SHP77 (cell line): ENCODE measurements at regions not wholly inside any gene's neighbourhood (a gene's known extent, or its start where the extent isn't known, plus 50 kb on each side); places are given as distances from the start of the nearest gene placed in this dataset.

Experiments used
- DNase-seq, 2 experiments: peaks; one replicate each; lab custom pipeline; 2025; lab: John Stamatoyannopoulos, UW

- DNase-seq, result no peak
Observed at GRCh38 chr11:91860661-91861060, 364.0 kb upstream of the FAT3 start.

DNA sequence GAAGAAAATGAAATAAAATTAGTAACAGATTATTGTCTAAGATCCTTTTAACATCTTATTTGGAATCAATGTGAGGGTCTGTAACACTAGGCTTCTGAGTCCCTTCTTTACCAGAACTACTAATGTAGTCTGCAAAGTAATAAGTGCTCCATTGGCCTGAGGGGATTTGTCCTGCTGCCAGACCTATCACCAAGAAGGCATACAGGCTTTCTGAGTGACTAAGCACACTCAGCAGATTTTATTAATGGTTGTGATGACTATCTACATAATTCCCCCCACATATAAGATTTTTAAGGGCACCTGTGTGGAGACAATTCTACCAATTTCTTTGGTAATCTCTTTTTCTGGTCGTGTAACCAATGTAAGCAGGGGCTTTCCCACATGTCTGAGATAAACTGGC lies 365.0 kb upstream of the FAT3 start:
- no peak for DNase-seq

- DNase-seq, result no peak
Observed at GRCh38 chr11:91857179-91857578, 367.4 kb upstream of the FAT3 start.

GRCh38 chr11:91854780-91855179 lies 369.8 kb upstream of the FAT3 start:
- no peak for DNase-seq

DNA sequence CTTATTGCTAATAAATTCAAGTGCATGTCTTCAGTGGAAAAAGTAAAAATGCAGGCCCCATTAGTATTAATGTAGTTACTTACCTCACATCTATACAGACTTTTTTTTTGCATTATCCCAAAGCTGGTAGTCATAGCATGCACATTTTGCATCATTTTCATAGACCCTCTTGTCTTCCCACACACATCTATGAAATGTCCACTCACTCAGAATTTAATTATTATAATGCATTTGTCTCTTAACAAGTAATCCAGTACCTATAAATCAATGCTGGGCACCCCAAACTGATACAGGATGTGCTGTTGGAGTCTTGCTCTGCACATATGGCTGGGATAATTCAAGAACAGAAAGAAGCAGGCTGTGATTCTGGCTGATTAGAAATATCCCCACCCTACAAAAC lies 370.4 kb upstream of the FAT3 start:
- no peak for DNase-seq

DNA sequence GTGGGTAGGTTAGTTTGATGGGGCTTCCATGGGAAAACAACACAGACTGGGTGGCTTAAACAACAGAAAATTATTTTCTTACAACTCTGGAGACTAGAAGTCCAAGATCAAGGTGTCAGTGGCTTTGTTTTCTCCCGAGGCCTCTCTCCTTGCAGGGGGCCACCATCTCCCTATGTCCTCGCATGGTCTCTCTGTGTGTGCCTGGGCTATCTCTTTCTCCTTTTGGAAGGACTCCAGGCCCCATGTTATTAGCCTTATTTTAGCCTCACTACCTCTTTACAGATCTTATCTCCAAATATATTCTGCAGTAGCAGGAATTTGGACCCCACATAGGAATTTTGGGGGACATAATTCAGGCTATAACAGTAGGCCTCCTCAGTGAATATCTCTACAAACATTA lies 372.7 kb upstream of the FAT3 start:
- no peak for DNase-seq

- DNase-seq, result no peak
Observed at GRCh38 chr11:91850533-91851275, 373.9 kb upstream of the FAT3 start.

GRCh38 chr11:91850021-91850420 lies 374.6 kb upstream of the FAT3 start:
- DNase-seq, result no peak

DNA sequence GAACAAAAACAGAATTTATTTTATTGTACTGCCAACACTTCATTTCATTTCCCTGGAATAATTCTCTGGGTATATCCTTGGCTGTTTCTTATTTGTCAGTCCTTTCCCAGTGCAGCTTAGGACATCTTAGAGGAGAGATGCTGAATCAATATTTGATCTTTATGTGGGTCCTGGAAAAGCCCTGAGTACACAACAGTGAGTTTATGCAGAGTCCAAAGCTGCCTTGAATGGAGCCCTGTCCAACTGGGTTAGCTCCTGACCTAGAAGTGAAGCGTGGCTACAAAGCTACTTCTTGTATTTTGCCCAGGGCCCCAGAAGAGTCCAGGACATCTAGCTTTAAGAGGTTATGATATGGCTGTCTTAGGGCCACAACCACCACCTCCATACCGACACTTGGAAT lies 378.0 kb upstream of the FAT3 start:
- DNase-seq, result no peak

DNA sequence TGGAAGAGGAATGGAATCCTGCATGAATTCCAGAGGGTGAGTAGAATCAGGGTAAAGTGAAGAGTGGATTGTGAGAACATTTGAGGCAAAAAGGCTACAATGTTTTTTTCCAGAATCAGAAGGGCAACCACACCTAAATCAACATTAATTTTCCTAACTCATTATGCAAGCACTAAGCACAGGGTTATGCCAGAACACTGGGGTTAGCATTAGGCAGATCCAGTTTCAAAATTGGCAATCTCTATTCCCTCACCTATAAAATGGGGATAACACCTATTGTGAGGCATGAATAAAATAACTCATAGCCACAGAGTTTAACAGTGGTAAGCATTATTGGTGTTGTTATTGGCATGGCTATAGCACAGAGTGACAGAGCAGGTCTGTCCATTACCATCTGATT lies 378.6 kb upstream of the FAT3 start:
- DNase-seq, result no peak

- DNase-seq, result no peak
Observed at GRCh38 chr11:91840640-91841240, 383.9 kb upstream of the FAT3 start.

DNA sequence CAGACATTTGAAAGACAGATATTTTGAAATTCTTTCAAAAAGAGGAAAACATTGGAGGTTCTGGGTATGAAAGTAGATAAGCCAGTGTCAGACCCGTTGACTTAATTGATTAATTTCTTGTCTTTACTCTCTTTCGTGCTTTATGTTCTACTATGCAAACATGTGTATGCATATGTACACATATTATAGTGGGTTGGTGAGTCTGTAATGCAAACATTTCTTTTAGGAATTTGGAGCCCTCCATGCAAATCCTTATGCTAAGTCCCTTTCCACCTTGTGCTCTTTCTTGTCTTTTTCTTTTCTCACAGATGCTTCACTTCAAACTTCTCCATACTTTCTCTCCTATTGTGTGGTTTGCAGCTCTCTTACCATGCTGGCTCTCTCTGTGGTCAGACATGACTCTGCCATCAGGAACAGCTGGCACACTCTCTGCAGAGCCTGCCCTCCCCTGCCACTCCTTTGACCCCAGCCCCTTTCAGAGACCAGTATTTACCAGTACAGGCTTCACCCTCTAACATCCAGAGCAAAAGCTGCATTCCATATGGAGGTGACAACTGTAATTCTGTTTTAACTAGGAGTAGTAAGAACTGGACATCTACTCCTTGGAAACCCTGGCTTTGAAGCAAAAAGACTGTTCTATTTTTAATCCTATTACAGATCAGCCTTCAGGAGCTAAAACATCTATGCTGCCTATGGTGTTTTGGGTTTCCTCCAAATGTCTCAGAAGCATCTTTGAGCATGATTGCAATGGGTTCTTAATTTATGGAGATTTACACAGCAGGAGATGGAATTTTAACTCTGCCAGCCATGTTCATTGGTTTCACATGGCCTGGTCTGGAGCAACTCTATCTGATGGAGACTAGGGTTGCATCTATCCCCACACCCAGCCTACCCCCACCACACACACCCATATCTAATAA lies 386.9 kb upstream of the FAT3 start:
- DNase-seq, result no peak

- DNase-seq, result no peak
Observed at GRCh38 chr11:91835051-91835560, 389.5 kb upstream of the FAT3 start.

DNA sequence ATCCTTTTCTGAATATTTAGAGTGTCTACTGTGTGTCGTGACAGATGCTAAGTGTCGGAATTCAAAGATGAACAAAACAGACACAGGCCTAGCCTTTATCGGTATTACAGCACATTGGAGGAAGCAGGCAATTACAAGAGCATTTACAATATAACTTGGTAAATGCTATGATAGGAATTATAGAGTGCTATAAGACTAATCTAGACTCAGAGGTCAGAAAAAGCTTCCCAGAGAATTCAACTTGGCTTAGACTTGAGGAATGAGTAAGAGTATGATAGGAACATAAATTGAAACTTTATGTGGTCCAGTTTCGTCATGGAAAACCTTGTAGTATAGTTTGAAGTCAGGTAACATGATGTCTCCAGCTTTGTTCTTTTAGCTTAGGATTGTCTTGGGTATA lies 395.7 kb upstream of the FAT3 start:
- no peak for DNase-seq

GRCh38 chr11:91825777-91826176 lies 398.8 kb upstream of the FAT3 start:
- no peak for DNase-seq

- DNase-seq, result no peak
Observed at GRCh38 chr11:91823252-91823830, 401.3 kb upstream of the FAT3 start.

DNA sequence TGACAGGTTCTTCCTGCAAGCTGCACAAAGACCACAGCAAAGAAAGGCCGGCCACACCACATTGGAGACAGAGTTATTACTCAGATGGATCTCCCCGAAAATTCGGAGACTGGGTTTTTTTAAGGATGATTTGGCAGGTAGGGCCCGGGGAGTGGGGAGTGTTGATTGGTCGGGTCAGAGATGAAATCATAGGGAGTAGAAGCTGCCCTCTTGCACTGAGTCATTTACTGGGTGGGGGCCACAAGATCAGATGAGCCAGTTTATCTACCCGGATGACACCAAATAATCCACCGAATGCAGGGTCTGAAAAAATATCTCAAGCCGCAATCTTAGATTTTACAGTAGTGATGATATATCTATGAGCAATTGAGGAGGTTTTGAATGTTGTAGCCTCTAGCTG lies 401.8 kb upstream of the FAT3 start:
- no peak for DNase-seq

GRCh38 chr11:91820709-91821108 lies 403.9 kb upstream of the FAT3 start:
- DNase-seq, result no peak

DNA sequence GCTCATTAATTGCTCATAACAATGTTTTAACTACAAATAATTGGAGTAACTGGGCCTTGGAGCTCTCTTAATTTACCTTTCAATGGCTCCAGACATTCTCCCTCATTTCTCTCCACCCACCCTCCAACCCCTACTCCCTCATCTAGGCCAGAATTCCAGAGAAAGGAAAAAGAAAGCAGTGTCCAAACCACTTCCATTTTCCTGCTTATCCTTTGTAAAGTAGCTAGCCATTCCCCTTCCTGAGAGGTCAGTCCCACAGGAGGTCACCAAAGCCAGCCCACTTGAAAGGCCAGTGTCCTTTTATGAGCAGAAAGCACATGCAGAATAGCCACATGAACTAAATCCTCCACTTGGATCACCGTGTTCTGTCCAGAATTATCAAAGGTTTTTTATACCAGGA lies 404.8 kb upstream of the FAT3 start:
- no peak for DNase-seq

DNA sequence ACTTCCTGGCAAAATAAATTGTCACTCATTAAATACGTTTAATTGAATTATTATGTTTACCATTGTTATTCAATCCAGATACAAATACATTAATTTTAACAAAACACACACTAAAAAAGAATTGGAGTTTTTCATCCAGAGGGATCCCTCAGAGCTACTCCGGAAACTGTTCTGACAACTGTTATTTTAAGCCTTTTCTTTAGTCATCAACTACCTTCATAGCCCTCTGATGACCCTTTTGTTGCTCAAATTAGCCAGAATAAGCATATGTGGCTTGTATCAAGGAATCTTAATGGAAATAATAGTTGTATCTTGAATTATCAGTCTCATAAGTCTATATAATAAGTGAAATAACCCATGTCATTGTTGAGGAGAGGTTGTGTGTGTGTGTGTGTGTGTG lies 405.4 kb upstream of the FAT3 start:
- DNase-seq, result no peak

DNA sequence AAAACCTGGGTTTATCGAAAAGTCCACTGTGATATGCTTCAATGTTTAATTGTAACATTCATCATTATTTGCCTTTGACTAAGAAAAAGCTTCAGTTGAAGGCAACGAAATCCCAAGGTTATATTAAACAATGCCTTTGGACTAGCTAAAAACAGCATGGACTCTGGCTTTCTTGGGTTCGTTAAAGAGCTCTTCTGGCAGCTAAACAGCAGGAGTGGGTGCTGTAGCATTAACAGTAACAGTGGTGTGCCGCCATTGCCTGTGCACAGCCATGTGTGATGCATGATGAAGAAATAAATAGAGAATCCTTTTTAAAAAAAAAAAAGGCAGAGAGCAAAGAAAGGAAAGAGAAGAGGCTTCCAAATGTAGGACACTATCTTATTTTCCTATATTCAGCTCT lies 406.6 kb upstream of the FAT3 start:
- no peak for DNase-seq

DNA sequence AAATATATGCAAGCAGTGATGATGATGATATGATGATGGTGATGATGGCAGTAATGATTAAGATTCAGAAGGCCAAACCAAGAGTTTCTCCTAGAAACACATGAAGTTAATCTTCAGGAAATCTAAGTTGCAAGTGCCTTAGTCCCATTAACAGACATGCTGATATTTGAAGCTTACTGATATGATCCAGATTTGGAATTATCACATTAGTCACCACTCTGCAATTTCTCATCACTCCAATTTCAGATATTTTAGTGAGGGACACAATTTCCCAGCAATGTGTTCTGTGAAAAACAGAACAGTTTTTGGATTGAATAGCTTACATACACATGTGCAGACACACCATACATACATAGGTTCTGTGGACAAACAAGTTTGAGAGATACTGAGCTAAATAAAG lies 411.4 kb upstream of the FAT3 start:
- no peak for DNase-seq
